HEK293T (cell line): ENCODE measurements at regions not wholly inside any gene's neighbourhood (a gene's known extent, or its start where the extent isn't known, plus 50 kb on each side); places are given as distances from the start of the nearest gene placed in this dataset.

Experiments used
- ARNT ChIP-seq: fragments of 450-650 bp; IDR thresholded peaks from 2 replicates; pipeline ENCODE4 v1.6.1; 2017; ENCODE audit warnings: mild to moderate bottlenecking
- BHLHE40 ChIP-seq: fragments of 450-650 bp; IDR thresholded peaks from 2 replicates; pipeline ENCODE4 v1.6.1; 2016; ENCODE audit warnings: mild to moderate bottlenecking, moderate library complexity, borderline replicate concordance
- ELF4 ChIP-seq: fragments of 450-650 bp; IDR thresholded peaks from 2 replicates; pipeline ENCODE4 v1.6.1; 2017; ENCODE audit warnings: antibody characterized with exemption
- FOXA1 ChIP-seq: fragments of 450-650 bp; IDR thresholded peaks from 2 replicates; pipeline ENCODE4 v1.6.1; 2016; ENCODE audit warnings: mild to moderate bottlenecking
- FOXK2 ChIP-seq: fragments of 450-650 bp; IDR thresholded peaks from 2 replicates; pipeline ENCODE4 v1.6.1; 2016; ENCODE audit warnings: mild to moderate bottlenecking
- FOXM1 ChIP-seq: fragments of 450-650 bp; IDR thresholded peaks from 2 replicates; pipeline ENCODE4 v1.6.1; 2017; ENCODE audit warnings: mild to moderate bottlenecking, borderline replicate concordance
- HDGF ChIP-seq: fragments of 450-650 bp; IDR thresholded peaks from 2 replicates; pipeline ENCODE4 v1.6.1; 2017; ENCODE audit warnings: antibody characterized with exemption, borderline replicate concordance
- L3MBTL2 ChIP-seq: fragments of 450-650 bp; conservative IDR thresholded peaks from 2 replicates; pipeline ENCODE4 v1.6.1; 2016; ENCODE audit warnings: mild to moderate bottlenecking
- PKNOX1 ChIP-seq: fragments of 450-650 bp; IDR thresholded peaks from 2 replicates; pipeline ENCODE4 v1.6.1; 2016
- SP1 ChIP-seq: fragments of 450-650 bp; IDR thresholded peaks from 2 replicates; pipeline ENCODE4 v1.6.1; 2017
- SUZ12 ChIP-seq: fragments of 450-650 bp; IDR thresholded peaks from 2 replicates; pipeline ENCODE4 v1.6.1; 2016; ENCODE audit warnings: mild to moderate bottlenecking
- ZNF384 ChIP-seq: fragments of 450-650 bp; IDR thresholded peaks from 2 replicates; pipeline ENCODE4 v1.6.1; 2016

DNA sequence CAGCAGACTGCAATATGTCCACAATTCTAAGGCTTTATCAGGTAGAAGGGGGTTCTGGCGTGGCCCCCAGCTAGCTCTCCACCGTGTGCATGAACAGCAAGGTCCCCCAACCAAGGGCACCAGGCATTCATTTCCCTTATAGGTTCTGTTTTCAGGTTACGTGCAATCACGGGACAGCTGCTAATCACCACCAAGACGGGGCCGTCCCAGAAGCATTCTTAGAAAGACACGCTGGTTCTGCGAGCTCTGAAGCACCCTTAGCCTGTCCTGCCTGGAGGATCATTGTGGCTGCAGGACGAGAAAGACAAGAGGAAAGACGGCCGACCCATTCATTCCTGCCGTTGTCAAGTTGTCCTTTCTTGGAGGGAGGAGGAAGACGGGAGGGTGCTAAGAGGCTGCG is 302.9 kb downstream of the SOX9 start:
- TF ChIP-seq FOXM1: no peak
- no peak for TF ChIP-seq PKNOX1
- no peak for TF ChIP-seq SP1
- TF ChIP-seq SUZ12: no peak
- TF ChIP-seq ZNF384: no peak
- TF ChIP-seq BHLHE40: no peak
- no peak for TF ChIP-seq L3MBTL2
- TF ChIP-seq ARNT: no peak
- TF ChIP-seq FOXA1: no peak
- TF ChIP-seq FOXK2: no peak
- no peak for TF ChIP-seq HDGF
- no peak for TF ChIP-seq ELF4
